Sigmoid colon (tissue), 6 donors: ENCODE measurements at regions not wholly inside any gene's neighbourhood (a gene's known extent, or its start where the extent isn't known, plus 50 kb on each side); places are given as distances from the start of the nearest gene placed in this dataset.
"Not testable (repeated sequence)": the region's sequence is repeated elsewhere in the genome, so short reads cannot be mapped to it uniquely, and the experiment has no call there.

Experiments used
- DNase-seq: peaks from one replicate; pipeline ENCODE4 v3.0.0-alpha.2; 2019
- H3K27ac ChIP-seq, 4 donors: fragments of 200-600 bp; sonication (generic); one replicate each; pipeline ENCODE4 v1.5.1; 2016 to 2019; ENCODE audit warnings: mild to moderate bottlenecking in 1 of 4
- H3K27me3 ChIP-seq, 3 donors: fragments of 200-600 bp; sonication (generic); one replicate each; pipeline ENCODE4 v1.5.1; 2019; ENCODE audit warnings: mild to moderate bottlenecking in 1 of 3
- H3K36me3 ChIP-seq, 4 donors: fragments of 200-600 bp; sonication (generic); one replicate each; pipeline ENCODE4 v1.5.1; 2016 to 2019
- H3K4me1 ChIP-seq, 4 donors: fragments of 200-600 bp; sonication (generic); one replicate each; pipeline ENCODE4 v1.5.1; 2017 to 2019
- H3K4me3 ChIP-seq, 4 donors: fragments of 200-600 bp; sonication (generic); one replicate each; pipeline ENCODE4 v1.5.1; 2017 to 2019; ENCODE audit warnings: mild to moderate bottlenecking in 2 of 4, moderate library complexity in 1 of 4
- H3K9me3 ChIP-seq, 4 donors: fragments of 200-600 bp in 3 of 4; sonication (generic) in 3 of 4; one replicate each; pipeline versions ENCODE4 v1.5.1 to v1.6.1; 2013 to 2019
- CTCF ChIP-seq, 4 experiments: fragments of 450-650 bp in 3 of 4; fragments of 200-600 bp in 1 of 4; IDR thresholded peaks; one replicate each; pipeline ENCODE4 v1.5.1; 2016 to 2019; ENCODE audit warnings: antibody characterized with exemption in 4 of 4, mild to moderate bottlenecking in 3 of 4, moderate library complexity in 2 of 4
- EP300 ChIP-seq, 4 donors: sonication (generic); formaldehyde crosslinking; IDR thresholded peaks; one replicate each; pipeline ENCODE4 v1.6.1; 2017; ENCODE audit warnings: antibody characterized with exemption in 4 of 4
- POLR2A ChIP-seq, 2 donors: fragments of 450-650 bp; IDR thresholded peaks; one replicate each; pipeline ENCODE4 v1.6.1; 2016; ENCODE audit warnings: antibody characterized with exemption in 2 of 2, mild to moderate bottlenecking in 2 of 2, moderate library complexity in 2 of 2
- POLR2AphosphoS5 ChIP-seq, 4 donors: sonication (generic); formaldehyde crosslinking; IDR thresholded peaks; one replicate each; pipeline ENCODE4 v1.6.1; 2017; ENCODE audit warnings: antibody characterized with exemption in 4 of 4
- WGBS, 2 donors: extraction: QIAGEN DNeasy Blood & Tissue Kit; methylation state at CpG; one replicate each; pipeline ENCODE4 v1.1.7; 2013; 5-methylcytosine and 5-hydroxymethylcytosine counted together
- intact Hi-C: fragments of 100-400 bp; cut with DNase I; formaldehyde crosslinking; loops from one replicate; pipeline ENCODE4 v1.15.1; 2023
- donor health status: healthy with polysubstance abuse.
- donor health status: healthy.

GRCh38 chr7:142511374-142511773 is 237.9 kb upstream of the PRSS1 start:
- Histone ChIP-seq H3K4me1 (no peaks in the 10 kb centered on the region), H3K36me3 (no peaks in the 10 kb centered on the region), H3K9me3 (no peaks in the 10 kb centered on the region), H3K4me3 (no peak overlapping the region), H3K27ac (no peak overlapping the region), H3K27me3 (no peaks in the 10 kb centered on the region)
- WGBS, 2 donors, result 75 to 85% methylated on average over 3 of the region's 3 CpGs
- no peak for TF ChIP-seq POLR2AphosphoS5 (IDR thresholded peaks at IDR 0.05)
- TF ChIP-seq POLR2A (IDR thresholded peaks at IDR 0.05), result no peak
- TF ChIP-seq CTCF (IDR thresholded peaks at IDR 0.05), result no peak
- TF ChIP-seq EP300 (IDR thresholded peaks at IDR 0.05), result no peak
- DNase-seq, result no peak
- intact Hi-C loops, result no loop called here

- H3K9me3 ChIP-seq, H3K36me3 ChIP-seq, H3K27ac ChIP-seq, intact Hi-C loops, H3K27me3 ChIP-seq, DNase-seq, H3K4me3 ChIP-seq, H3K4me1 ChIP-seq: not testable (repeated sequence)
- WGBS, 2 donors, result 60 to 72% methylated on average over 3 of the region's 3 CpGs
Observed at GRCh38 chr7:142509235-142509634, 240.0 kb upstream of the PRSS1 start.

GRCh38 chr7:142508251-142508650 is 241.0 kb upstream of the PRSS1 start:
- 17 to 45% methylated on average over 4 of the region's 4 CpGs for WGBS, 2 donors
- Histone ChIP-seq H3K27ac (no peak overlapping the region), H3K9me3 (no peaks in the 10 kb centered on the region)

GRCh38 chr7:142507799-142508198 is 241.5 kb upstream of the PRSS1 start:
- TF ChIP-seq EP300 (IDR thresholded peaks at IDR 0.05), result no peak
- TF ChIP-seq CTCF (IDR thresholded peaks at IDR 0.05), result no peak
- TF ChIP-seq POLR2AphosphoS5 (IDR thresholded peaks at IDR 0.05), result no peak
- no peak for TF ChIP-seq POLR2A (IDR thresholded peaks at IDR 0.05)
- DNase-seq, result no peak
- WGBS, 2 donors, result 92 to 93% methylated on average over 5 of the region's 5 CpGs
- intact Hi-C loops, result no loop called here
- Histone ChIP-seq H3K4me3 (no peak overlapping the region), H3K36me3 (no peaks in the 10 kb centered on the region), H3K4me1 (no peaks in the 10 kb centered on the region), H3K27ac (no peak overlapping the region), H3K27me3 (no peaks in the 10 kb centered on the region), H3K9me3 (no peaks in the 10 kb centered on the region)

More at GRCh38 chr7:142508251-142508650, 241.0 kb upstream of the PRSS1 start:
- Histone ChIP-seq H3K27me3 (no peaks in the 10 kb centered on the region), H3K36me3 (no peaks in the 10 kb centered on the region), H3K4me3 (no peak overlapping the region), H3K4me1 (no peaks in the 10 kb centered on the region)
- intact Hi-C loops, result no loop called here
- no peak for TF ChIP-seq CTCF (IDR thresholded peaks at IDR 0.05)
- TF ChIP-seq POLR2A (IDR thresholded peaks at IDR 0.05), result no peak
- TF ChIP-seq EP300 (IDR thresholded peaks at IDR 0.05), result no peak
- TF ChIP-seq POLR2AphosphoS5 (IDR thresholded peaks at IDR 0.05), result no peak
- DNase-seq, result no peak

GRCh38 chr7:142507066-142507465 is 242.2 kb upstream of the PRSS1 start:
- intact Hi-C loops, H3K27ac ChIP-seq, H3K27me3 ChIP-seq, H3K9me3 ChIP-seq, H3K4me3 ChIP-seq, DNase-seq, H3K36me3 ChIP-seq, H3K4me1 ChIP-seq: not testable (repeated sequence)
- 83% methylated on average over 5 of the region's 5 CpGs for WGBS, 2 donors

- intact Hi-C loops, result no loop called here
- WGBS, 2 donors, result 82 to 83% methylated on average over 3 of the region's 3 CpGs
- TF ChIP-seq EP300 (IDR thresholded peaks at IDR 0.05) (no peak), POLR2AphosphoS5 (IDR thresholded peaks at IDR 0.05) (no peak), POLR2A (IDR thresholded peaks at IDR 0.05) (no peak), CTCF (IDR thresholded peaks at IDR 0.05) (no peak)
- Histone ChIP-seq H3K4me3 (no peak overlapping the region), H3K36me3 (no peaks in the 10 kb centered on the region), H3K27me3 (no peaks in the 10 kb centered on the region), H3K4me1 (no peaks in the 10 kb centered on the region), H3K27ac (no peak overlapping the region), H3K9me3 (no peaks in the 10 kb centered on the region)
- DNase-seq, result no peak
Observed at GRCh38 chr7:142506601-142507000, 242.7 kb upstream of the PRSS1 start.

- H3K4me1 ChIP-seq, H3K27me3 ChIP-seq, intact Hi-C loops, H3K27ac ChIP-seq, H3K36me3 ChIP-seq, H3K9me3 ChIP-seq, DNase-seq, H3K4me3 ChIP-seq: not testable (repeated sequence)
- WGBS, 2 donors, result 69 to 71% methylated on average over 8 of the region's 8 CpGs
Observed at GRCh38 chr7:142503949-142504348, 245.3 kb upstream of the PRSS1 start.
